ENCODE measurements at regions not wholly inside any gene's neighbourhood (a gene's known extent, or its start where the extent isn't known, plus 50 kb on each side); places are given as distances from the start of the nearest gene placed in this dataset.
"Not testable (repeated sequence)": the region's sequence is repeated elsewhere in the genome, so short reads cannot be mapped to it uniquely, and the experiment has no call there.

- no peak for TF ChIP-seq CTCF (IDR thresholded peaks at IDR 0.05; ENCODE audit: unreplicated experiment)
- intact Hi-C loops (cut with micrococcal nuclease) = no loop called here
- Mint-ChIP-seq H3K4me1 (ENCODE audit: insufficient read depth, unreplicated experiment) (no peaks in the 10 kb centered on the region), H3K27ac (ENCODE audit: low read depth, unreplicated experiment) (no peak overlapping the region), H3K36me3 (ENCODE audit: insufficient read depth, unreplicated experiment) (no peaks in the 10 kb centered on the region), H3K9me3 (ENCODE audit: unreplicated experiment) (no peaks in the 10 kb centered on the region), H3K27me3 (ENCODE audit: insufficient read depth, unreplicated experiment) (peaks cover 57% of the 10 kb centered on the region), H3K4me3 (ENCODE audit: unreplicated experiment) (no peak overlapping the region)
- no peak for DNase-seq (ENCODE audit: unreplicated experiment)
- ChIA-PET CTCF (interaction anchor here (0.6 kb wide), 1 partner anchor 8 kb away, joined by 3 read pairs; no protein-coding TSS in a partner anchor), POLR2A (no interaction called here)
- no TSS peak for BruUV-seq (replicated peaks)
Observed at GRCh38 chr2:163044114-163044513, 205.5 kb upstream of the KCNH7 start.

GRCh38 chr2:163043201-163043600 lies 204.6 kb upstream of the KCNH7 start:
- Mint-ChIP-seq H3K9me3 (ENCODE audit: unreplicated experiment) (no peaks in the 10 kb centered on the region), H3K27me3 (ENCODE audit: insufficient read depth, unreplicated experiment) (peaks cover 56% of the 10 kb centered on the region), H3K27ac (ENCODE audit: low read depth, unreplicated experiment) (no peak overlapping the region), H3K4me1 (ENCODE audit: insufficient read depth, unreplicated experiment) (no peaks in the 10 kb centered on the region), H3K4me3 (ENCODE audit: unreplicated experiment) (no peak overlapping the region), H3K36me3 (ENCODE audit: insufficient read depth, unreplicated experiment) (no peaks in the 10 kb centered on the region)
- DNase-seq (ENCODE audit: unreplicated experiment) = no peak
- intact Hi-C loops (cut with micrococcal nuclease) = no loop called here
- BruUV-seq (replicated peaks) = no TSS peak
- ChIA-PET CTCF (interaction anchor here (0.7 kb wide), 1 partner anchor 1843 kb away, joined by 3 read pairs; no protein-coding TSS in a partner anchor), POLR2A (no interaction called here)
- no peak for TF ChIP-seq CTCF (IDR thresholded peaks at IDR 0.05; ENCODE audit: unreplicated experiment)

- Mint-ChIP-seq H3K9me3 (ENCODE audit: unreplicated experiment) (no peaks in the 10 kb centered on the region), H3K4me1 (ENCODE audit: insufficient read depth, unreplicated experiment) (no peaks in the 10 kb centered on the region), H3K27ac (ENCODE audit: low read depth, unreplicated experiment) (no peak overlapping the region), H3K27me3 (ENCODE audit: insufficient read depth, unreplicated experiment) (peaks cover 62% of the 10 kb centered on the region), H3K4me3 (ENCODE audit: unreplicated experiment) (no peak overlapping the region), H3K36me3 (ENCODE audit: insufficient read depth, unreplicated experiment) (no peaks in the 10 kb centered on the region)
- TF ChIP-seq CTCF (IDR thresholded peaks at IDR 0.05; ENCODE audit: unreplicated experiment) = no peak
- POLR2A ChIA-PET = no interaction called here
- intact Hi-C loops (cut with micrococcal nuclease) = no loop called here
- CTCF ChIA-PET = no interaction called here
- no TSS peak for BruUV-seq (replicated peaks)
- DNase-seq (ENCODE audit: unreplicated experiment) = no peak
Observed at GRCh38 chr2:163039266-163039665, 200.7 kb upstream of the KCNH7 start.

- Mint-ChIP-seq H3K4me3 (ENCODE audit: unreplicated experiment) (no peak overlapping the region), H3K4me1 (ENCODE audit: insufficient read depth, unreplicated experiment) (no peaks in the 10 kb centered on the region), H3K27ac (ENCODE audit: low read depth, unreplicated experiment) (no peak overlapping the region), H3K27me3 (ENCODE audit: insufficient read depth, unreplicated experiment) (peaks cover 31% of the 10 kb centered on the region), H3K9me3 (ENCODE audit: unreplicated experiment) (no peaks in the 10 kb centered on the region), H3K36me3 (ENCODE audit: insufficient read depth, unreplicated experiment) (no peaks in the 10 kb centered on the region)
- no TSS peak for BruUV-seq (replicated peaks)
- no peak for TF ChIP-seq CTCF (IDR thresholded peaks at IDR 0.05; ENCODE audit: unreplicated experiment)
- ChIA-PET CTCF (no interaction called here), POLR2A (no interaction called here)
- intact Hi-C loops (cut with micrococcal nuclease) = no loop called here
- DNase-seq (ENCODE audit: unreplicated experiment) = no peak
Observed at GRCh38 chr2:163028807-163029206, 190.2 kb upstream of the KCNH7 start.

GRCh38 chr2:163026136-163026775 lies 187.7 kb upstream of the KCNH7 start:
- H3K4me1 Mint-ChIP-seq (ENCODE audit: insufficient read depth, unreplicated experiment); H3K36me3 Mint-ChIP-seq (ENCODE audit: insufficient read depth, unreplicated experiment); intact Hi-C loops (cut with micrococcal nuclease); H3K4me3 Mint-ChIP-seq (ENCODE audit: unreplicated experiment); DNase-seq (ENCODE audit: unreplicated experiment); POLR2A ChIA-PET; H3K27ac Mint-ChIP-seq (ENCODE audit: low read depth, unreplicated experiment); BruUV-seq (replicated peaks); H3K9me3 Mint-ChIP-seq (ENCODE audit: unreplicated experiment): not testable (repeated sequence)
- peaks cover 38% of the 10 kb centered on the region for H3K27me3 Mint-ChIP-seq (ENCODE audit: insufficient read depth, unreplicated experiment)
- CTCF ChIA-PET = interaction anchor here (0.7 to 1.0 kb wide), 2 partner anchors 135 to 1325 kb away, joined by 3 read pairs; no protein-coding TSS in a partner anchor

GRCh38 chr2:163016882-163017281 lies 178.3 kb upstream of the KCNH7 start:
- H3K27ac Mint-ChIP-seq (ENCODE audit: low read depth, unreplicated experiment); H3K4me1 Mint-ChIP-seq (ENCODE audit: insufficient read depth, unreplicated experiment); intact Hi-C loops (cut with micrococcal nuclease); DNase-seq (ENCODE audit: unreplicated experiment); POLR2A ChIA-PET; H3K36me3 Mint-ChIP-seq (ENCODE audit: insufficient read depth, unreplicated experiment); BruUV-seq (replicated peaks); H3K4me3 Mint-ChIP-seq (ENCODE audit: unreplicated experiment): not testable (repeated sequence)
- CTCF ChIA-PET = interaction anchor here (0.7 kb wide), 1 partner anchor 440 kb away, joined by 4 read pairs; no protein-coding TSS in a partner anchor
- Mint-ChIP-seq H3K9me3 (ENCODE audit: unreplicated experiment) (peaks cover 15% of the 10 kb centered on the region), H3K27me3 (ENCODE audit: insufficient read depth, unreplicated experiment) (peaks cover 15% of the 10 kb centered on the region)
